Activated T-helper 17 cell treated with anti-CD3 and anti-CD28 coated beads, Interleukin-2, amount 50 U/mL, for 72 hours (primary cell): ENCODE measurements at regions not wholly inside any gene's neighbourhood (a gene's known extent, or its start where the extent isn't known, plus 50 kb on each side); places are given as distances from the start of the nearest gene placed in this dataset.
"Not testable (repeated sequence)": the region's sequence is repeated elsewhere in the genome, so short reads cannot be mapped to it uniquely, and the experiment has no call there.

Experiments
- ATAC-seq: fragments of 150-1000 bp; cut with Tn5 transposase; replicated peaks from 2 replicates; pipeline ENCODE4 v1.10.0; 2021; ENCODE audit warnings: mild to moderate bottlenecking, moderate library complexity
- H3K27ac Mint-ChIP-seq: one replicate; pipeline ENCODE4 v1.8.0; 2022; ENCODE audit warnings: mixed read lengths
- H3K27me3 Mint-ChIP-seq: one replicate; pipeline ENCODE4 v1.8.0; 2022; ENCODE audit warnings: mixed read lengths
- H3K36me3 Mint-ChIP-seq: one replicate; pipeline ENCODE4 v1.8.0; 2022; ENCODE audit warnings: low read depth, mild to moderate bottlenecking, mixed read lengths
- H3K4me1 Mint-ChIP-seq: one replicate; pipeline ENCODE4 v1.8.0; 2022; ENCODE audit warnings: mixed read lengths
- H3K4me3 Mint-ChIP-seq: one replicate; pipeline ENCODE4 v1.8.0; 2022; ENCODE audit warnings: mild to moderate bottlenecking, mixed read lengths
- H3K9me3 Mint-ChIP-seq: one replicate; pipeline ENCODE4 v1.8.0; 2022; ENCODE audit warnings: mixed read lengths

GRCh38 chr3:168961271-168961670, 702.2 kb downstream of the MECOM start:
- ATAC-seq: no peak
- Mint-ChIP-seq H3K27me3 (no peaks in the 10 kb centered on the region), H3K36me3 (no peaks in the 10 kb centered on the region), H3K4me3 (no peak overlapping the region), H3K4me1 (no peaks in the 10 kb centered on the region), H3K9me3 (no peaks in the 10 kb centered on the region), H3K27ac (no peak overlapping the region)

DNA sequence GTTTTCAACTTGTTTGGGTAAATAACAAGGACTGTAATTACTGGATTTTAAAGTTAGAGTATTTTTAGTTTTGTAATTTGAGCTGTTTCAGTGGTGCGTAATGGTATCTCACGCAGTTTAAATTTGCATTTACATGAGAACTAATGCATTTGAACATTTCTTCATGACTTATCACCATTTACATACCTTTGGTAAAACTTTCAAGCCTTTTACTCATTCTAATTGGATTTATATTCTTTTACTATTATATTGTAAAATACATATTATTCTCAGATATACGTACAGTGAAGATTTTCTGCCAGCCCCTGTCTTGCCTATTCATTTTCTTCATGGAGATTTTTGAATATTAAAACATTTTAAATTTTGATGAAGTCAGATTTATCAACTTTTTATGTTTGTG, 703.8 kb downstream of the MECOM start:
- Mint-ChIP-seq H3K4me1 (no peaks in the 10 kb centered on the region), H3K4me3 (no peak overlapping the region), H3K27me3 (no peaks in the 10 kb centered on the region), H3K27ac (no peak overlapping the region), H3K36me3 (no peaks in the 10 kb centered on the region), H3K9me3 (no peaks in the 10 kb centered on the region)
- no peak for ATAC-seq

GRCh38 chr3:168958466-168958865, 705.0 kb downstream of the MECOM start:
- Mint-ChIP-seq H3K27ac (no peak overlapping the region), H3K4me3 (no peak overlapping the region), H3K9me3 (peaks cover 3% of the 10 kb centered on the region), H3K4me1 (no peaks in the 10 kb centered on the region), H3K27me3 (no peaks in the 10 kb centered on the region), H3K36me3 (no peaks in the 10 kb centered on the region)
- no peak for ATAC-seq

DNA sequence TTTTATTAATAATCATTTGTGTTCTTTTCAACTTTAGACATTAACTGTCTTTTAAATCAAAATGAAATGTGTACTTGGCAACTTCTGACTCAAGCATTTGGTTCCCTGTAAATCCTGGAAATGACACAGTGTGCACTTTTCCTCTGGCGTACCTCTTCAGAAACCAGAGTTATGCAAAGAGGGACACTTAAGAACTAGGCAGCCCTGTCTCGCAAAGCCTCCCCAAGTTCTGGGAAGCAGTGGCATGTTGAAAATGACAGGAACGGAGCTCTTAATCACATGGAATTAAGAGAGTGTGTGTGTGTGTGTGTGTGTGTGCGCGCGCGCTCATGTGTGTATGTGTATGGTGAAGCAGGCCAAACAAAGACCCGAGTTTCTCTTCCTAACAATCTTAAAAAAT, 707.4 kb downstream of the MECOM start:
- no peaks in the 10 kb centered on the region for H3K4me1 Mint-ChIP-seq
- H3K36me3 Mint-ChIP-seq: no peaks in the 10 kb centered on the region
- H3K4me3 Mint-ChIP-seq: no peak overlapping the region

DNA sequence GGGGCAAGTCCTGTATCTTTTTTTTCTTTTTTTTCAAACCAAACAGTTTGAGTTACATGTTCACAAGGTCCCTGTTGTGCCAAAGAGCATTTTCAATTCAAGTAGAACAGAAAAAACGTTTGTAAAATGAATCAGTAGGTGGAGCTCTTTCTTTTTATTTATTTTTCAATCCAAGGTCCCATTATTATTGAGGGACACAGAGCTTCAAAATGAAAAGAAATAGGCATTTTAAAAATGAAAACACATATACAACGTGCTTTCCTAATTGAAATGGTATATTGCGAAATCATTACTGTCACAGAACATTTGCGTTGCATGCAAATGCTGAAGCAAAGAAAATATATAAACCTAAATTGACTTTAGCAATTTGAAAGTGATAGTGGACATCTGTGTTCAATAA, 711.0 kb downstream of the MECOM start:
- H3K9me3 Mint-ChIP-seq: peaks cover 3% of the 10 kb centered on the region
- H3K4me3 Mint-ChIP-seq: no peak overlapping the region
- H3K27ac Mint-ChIP-seq: no peak overlapping the region
- ATAC-seq: no peak
- no peaks in the 10 kb centered on the region for H3K4me1 Mint-ChIP-seq
- H3K27me3 Mint-ChIP-seq: no peaks in the 10 kb centered on the region
- H3K36me3 Mint-ChIP-seq: no peaks in the 10 kb centered on the region

More for the DNA sequence above, 707.4 kb downstream of the MECOM start:
- Mint-ChIP-seq H3K27ac (no peak overlapping the region), H3K27me3 (no peaks in the 10 kb centered on the region), H3K9me3 (peaks cover 3% of the 10 kb centered on the region)
- ATAC-seq: no peak

- peaks cover 3% of the 10 kb centered on the region for H3K9me3 Mint-ChIP-seq
- H3K27ac Mint-ChIP-seq: no peak overlapping the region
- no peaks in the 10 kb centered on the region for H3K36me3 Mint-ChIP-seq
- no peaks in the 10 kb centered on the region for H3K4me1 Mint-ChIP-seq
- no peaks in the 10 kb centered on the region for H3K27me3 Mint-ChIP-seq
- no peak overlapping the region for H3K4me3 Mint-ChIP-seq
- ATAC-seq: no peak
Observed at GRCh38 chr3:168951884-168952283, 711.6 kb downstream of the MECOM start.

- H3K4me3 Mint-ChIP-seq: no peak overlapping the region
- H3K4me1 Mint-ChIP-seq: no peaks in the 10 kb centered on the region
- ATAC-seq: no peak
- no peaks in the 10 kb centered on the region for H3K36me3 Mint-ChIP-seq
- no peaks in the 10 kb centered on the region for H3K27me3 Mint-ChIP-seq
- H3K9me3 Mint-ChIP-seq: peaks cover 3% of the 10 kb centered on the region
- no peak overlapping the region for H3K27ac Mint-ChIP-seq
Observed at GRCh38 chr3:168951368-168951767, 712.1 kb downstream of the MECOM start.

- Mint-ChIP-seq H3K36me3 (no peaks in the 10 kb centered on the region), H3K4me3 (no peak overlapping the region), H3K27ac (no peak overlapping the region), H3K4me1 (no peaks in the 10 kb centered on the region), H3K9me3 (peaks cover 3% of the 10 kb centered on the region), H3K27me3 (no peaks in the 10 kb centered on the region)
- ATAC-seq: no peak
Observed at GRCh38 chr3:168950622-168951021, 712.9 kb downstream of the MECOM start.

- Mint-ChIP-seq H3K27me3 (peaks cover 3% of the 10 kb centered on the region), H3K27ac (no peak overlapping the region), H3K9me3 (peaks cover 4% of the 10 kb centered on the region), H3K36me3 (no peaks in the 10 kb centered on the region), H3K4me1 (no peaks in the 10 kb centered on the region), H3K4me3 (no peak overlapping the region)
- no peak for ATAC-seq
Observed at GRCh38 chr3:168939651-168940238, 723.8 kb downstream of the MECOM start.

DNA sequence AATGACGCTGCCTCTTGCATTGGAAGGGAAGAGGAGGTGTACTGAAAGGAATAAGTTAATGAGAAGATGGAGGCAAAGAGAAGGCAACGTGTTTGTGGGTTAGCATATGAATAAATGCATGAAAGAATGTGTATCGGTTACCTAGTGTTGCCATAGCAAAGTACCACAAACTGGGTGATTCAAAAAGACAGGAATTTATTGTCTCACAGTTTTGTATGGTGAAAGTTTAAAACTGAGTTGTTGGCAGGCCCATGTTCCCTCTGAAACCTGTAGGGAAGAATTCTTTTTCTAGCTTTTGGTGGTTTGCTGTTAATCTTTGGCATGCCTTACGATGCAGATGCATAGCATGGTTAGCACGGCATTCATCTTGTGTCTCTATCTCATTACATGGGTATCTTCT, 729.9 kb downstream of the MECOM start:
- H3K4me1 Mint-ChIP-seq: no peaks in the 10 kb centered on the region
- peaks cover under 1% of the 10 kb centered on the region for H3K27me3 Mint-ChIP-seq
- no peak overlapping the region for H3K27ac Mint-ChIP-seq

DNA sequence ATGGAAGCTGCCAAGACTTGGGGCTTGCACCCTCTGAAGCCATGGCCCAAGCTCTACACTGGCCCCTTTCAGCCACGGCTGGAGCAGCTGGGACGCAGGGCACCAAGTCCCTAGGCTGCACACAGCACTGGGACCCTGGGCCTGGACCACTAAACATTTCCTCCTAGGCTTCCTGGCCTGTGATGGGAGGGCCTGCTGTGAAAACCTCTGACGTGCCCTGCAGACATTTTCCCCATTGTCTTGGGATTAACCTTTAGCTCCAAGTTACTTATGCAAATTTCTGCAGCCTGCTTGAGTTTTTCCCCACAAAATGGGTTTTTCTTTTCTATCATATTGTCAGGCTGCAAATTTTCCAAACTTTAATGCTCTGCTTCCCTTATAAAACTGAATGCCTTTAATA, 733.5 kb downstream of the MECOM start:
- not testable (repeated sequence) for ATAC-seq, H3K36me3 Mint-ChIP-seq, H3K4me3 Mint-ChIP-seq

More for the DNA sequence above, 729.9 kb downstream of the MECOM start:
- Mint-ChIP-seq H3K9me3 (peaks cover 21% of the 10 kb centered on the region), H3K36me3 (no peaks in the 10 kb centered on the region), H3K4me3 (no peak overlapping the region)
- no peak for ATAC-seq

DNA sequence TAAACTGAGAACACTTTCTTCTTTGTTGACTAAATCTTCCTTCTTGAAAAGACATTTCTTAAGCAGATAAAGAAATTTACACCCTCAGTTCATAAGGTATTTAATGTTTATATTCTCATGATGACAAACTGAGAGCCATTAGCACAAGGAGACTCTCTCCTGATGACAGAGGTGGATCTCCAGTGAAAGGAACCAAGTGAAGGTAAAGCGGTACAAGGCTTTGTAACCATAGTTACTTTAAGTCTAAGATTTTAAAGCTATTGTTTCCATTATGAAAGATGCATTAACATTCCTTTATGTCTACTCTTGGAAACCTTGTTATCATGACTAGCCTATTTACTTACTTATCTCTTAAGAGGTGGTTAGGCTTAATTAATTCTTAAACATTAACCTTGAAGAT, 737.1 kb downstream of the MECOM start:
- no peaks in the 10 kb centered on the region for H3K36me3 Mint-ChIP-seq
- no peak overlapping the region for H3K27ac Mint-ChIP-seq
- peaks cover 9% of the 10 kb centered on the region for H3K9me3 Mint-ChIP-seq
- ATAC-seq: no peak
- H3K4me3 Mint-ChIP-seq: no peak overlapping the region
- H3K4me1 Mint-ChIP-seq: no peaks in the 10 kb centered on the region
- no peaks in the 10 kb centered on the region for H3K27me3 Mint-ChIP-seq

More for the DNA sequence above, 733.5 kb downstream of the MECOM start:
- not testable (repeated sequence) for H3K4me1 Mint-ChIP-seq, H3K27me3 Mint-ChIP-seq, H3K27ac Mint-ChIP-seq
- H3K9me3 Mint-ChIP-seq: peaks cover 21% of the 10 kb centered on the region

- no peak for ATAC-seq
- Mint-ChIP-seq H3K4me1 (no peaks in the 10 kb centered on the region), H3K27ac (no peak overlapping the region), H3K4me3 (no peak overlapping the region), H3K9me3 (peaks cover 2% of the 10 kb centered on the region), H3K36me3 (no peaks in the 10 kb centered on the region), H3K27me3 (no peaks in the 10 kb centered on the region)
Observed at GRCh38 chr3:168925568-168925967, 737.9 kb downstream of the MECOM start.

DNA sequence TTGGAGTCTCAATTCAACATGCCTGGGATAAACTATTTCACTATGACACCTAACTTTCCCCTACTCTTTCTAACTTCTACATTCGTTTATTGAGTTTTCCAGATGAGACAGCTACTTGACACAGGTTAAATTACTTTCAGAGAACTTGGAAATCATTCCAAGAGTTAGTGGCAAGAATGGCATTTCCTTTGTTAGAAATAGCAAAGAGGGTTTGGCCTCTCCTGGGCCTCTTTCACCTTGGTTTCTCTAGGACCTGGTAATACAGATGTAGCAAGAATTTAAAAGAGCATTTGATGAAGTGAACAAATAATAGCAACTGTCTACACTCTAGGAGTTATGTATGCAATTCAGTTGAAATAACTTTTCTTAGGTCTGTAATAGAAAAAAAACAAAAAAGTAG, 748.9 kb downstream of the MECOM start:
- H3K27ac Mint-ChIP-seq: no peak overlapping the region
- no peaks in the 10 kb centered on the region for H3K4me1 Mint-ChIP-seq
- H3K36me3 Mint-ChIP-seq: no peaks in the 10 kb centered on the region
- no peak for ATAC-seq
- H3K4me3 Mint-ChIP-seq: no peak overlapping the region
- H3K9me3 Mint-ChIP-seq: no peaks in the 10 kb centered on the region
- no peaks in the 10 kb centered on the region for H3K27me3 Mint-ChIP-seq

DNA sequence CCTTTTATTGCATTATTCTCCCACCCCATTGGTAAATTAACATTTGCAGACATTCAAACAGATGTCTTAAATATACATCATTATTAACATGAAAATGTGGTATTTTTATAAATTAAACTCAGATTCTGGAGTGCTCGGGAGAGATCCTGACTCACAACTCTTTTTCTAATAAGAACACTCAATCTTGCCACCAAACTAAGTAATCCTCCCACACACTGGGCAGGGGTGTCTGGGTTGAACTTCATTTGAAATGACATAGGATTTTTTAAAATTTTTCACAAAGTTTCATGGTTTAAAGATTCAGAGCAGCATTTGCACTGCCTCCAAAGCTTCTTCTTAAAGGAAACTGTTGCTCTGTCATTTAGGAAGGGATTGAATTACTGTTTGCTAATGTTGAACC, 754.3 kb downstream of the MECOM start:
- no peak for ATAC-seq

GRCh38 chr3:168895419-168895818, 768.1 kb downstream of the MECOM start:
- no peak overlapping the region for H3K4me3 Mint-ChIP-seq
- no peaks in the 10 kb centered on the region for H3K4me1 Mint-ChIP-seq
- no peak for ATAC-seq
- H3K36me3 Mint-ChIP-seq: no peaks in the 10 kb centered on the region
- H3K9me3 Mint-ChIP-seq: no peaks in the 10 kb centered on the region
- H3K27me3 Mint-ChIP-seq: no peaks in the 10 kb centered on the region
- no peak overlapping the region for H3K27ac Mint-ChIP-seq

More for the DNA sequence above, 754.3 kb downstream of the MECOM start:
- H3K4me3 Mint-ChIP-seq: no peak overlapping the region
- no peak overlapping the region for H3K27ac Mint-ChIP-seq
- no peaks in the 10 kb centered on the region for H3K27me3 Mint-ChIP-seq
- H3K36me3 Mint-ChIP-seq: no peaks in the 10 kb centered on the region
- H3K4me1 Mint-ChIP-seq: no peaks in the 10 kb centered on the region
- no peaks in the 10 kb centered on the region for H3K9me3 Mint-ChIP-seq
